ENCODE measurements at regions not wholly inside any gene's neighbourhood (a gene's known extent, or its start where the extent isn't known, plus 50 kb on each side); places are given as distances from the start of the nearest gene placed in this dataset.

DNA sequence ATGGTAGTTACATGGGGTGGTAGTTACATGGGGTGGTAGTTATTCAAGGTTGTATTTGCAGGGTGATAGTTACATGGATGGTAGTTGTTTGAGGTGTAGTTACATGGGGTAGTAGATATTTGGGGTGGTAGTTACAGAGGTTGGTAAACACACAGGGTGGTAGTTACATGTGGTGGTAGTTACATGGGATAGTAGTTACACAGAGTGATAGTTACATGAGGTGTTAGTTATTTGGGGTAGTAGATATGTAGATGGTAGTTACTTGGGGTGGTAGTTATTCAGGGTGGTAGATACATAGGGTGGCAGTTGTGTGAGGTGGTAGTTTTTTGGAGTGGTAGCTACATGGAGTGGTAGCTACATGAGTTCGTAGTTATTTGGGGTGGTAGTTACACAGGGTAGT, 221.3 kb upstream of the CST7 start:
- no peaks in the 10 kb centered on the region for H4K20me1 ChIP-seq (ENCODE audit: insufficient read depth)
- no peaks in the 10 kb centered on the region for H3K27me3 ChIP-seq (ENCODE audit: insufficient read depth, low read depth)
- H3K4me1 ChIP-seq (ENCODE audit: low read depth, poor library complexity, severe bottlenecking): no peaks in the 10 kb centered on the region
- H3K27ac ChIP-seq: no peak overlapping the region
- no peaks in the 10 kb centered on the region for H3K79me2 ChIP-seq (ENCODE audit: insufficient read depth, low read depth)
- no peak overlapping the region for H3K4me2 ChIP-seq
- no peak overlapping the region for H3K9ac ChIP-seq
- no peak overlapping the region for H2AFZ ChIP-seq (ENCODE audit: low read depth)
- H3K36me3 ChIP-seq (ENCODE audit: insufficient read depth): no peaks in the 10 kb centered on the region
- TF ChIP-seq, protein P1, sequence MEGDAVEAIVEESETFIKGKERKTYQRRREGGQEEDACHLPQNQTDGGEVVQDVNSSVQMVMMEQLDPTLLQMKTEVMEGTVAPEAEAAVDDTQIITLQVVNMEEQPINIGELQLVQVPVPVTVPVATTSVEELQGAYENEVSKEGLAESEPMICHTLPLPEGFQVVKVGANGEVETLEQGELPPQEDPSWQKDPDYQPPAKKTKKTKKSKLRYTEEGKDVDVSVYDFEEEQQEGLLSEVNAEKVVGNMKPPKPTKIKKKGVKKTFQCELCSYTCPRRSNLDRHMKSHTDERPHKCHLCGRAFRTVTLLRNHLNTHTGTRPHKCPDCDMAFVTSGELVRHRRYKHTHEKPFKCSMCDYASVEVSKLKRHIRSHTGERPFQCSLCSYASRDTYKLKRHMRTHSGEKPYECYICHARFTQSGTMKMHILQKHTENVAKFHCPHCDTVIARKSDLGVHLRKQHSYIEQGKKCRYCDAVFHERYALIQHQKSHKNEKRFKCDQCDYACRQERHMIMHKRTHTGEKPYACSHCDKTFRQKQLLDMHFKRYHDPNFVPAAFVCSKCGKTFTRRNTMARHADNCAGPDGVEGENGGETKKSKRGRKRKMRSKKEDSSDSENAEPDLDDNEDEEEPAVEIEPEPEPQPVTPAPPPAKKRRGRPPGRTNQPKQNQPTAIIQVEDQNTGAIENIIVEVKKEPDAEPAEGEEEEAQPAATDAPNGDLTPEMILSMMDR (conservative IDR thresholded peaks at IDR 0.05; ENCODE audit: low read depth, low read length): no peak
- H3K4me3 ChIP-seq (IDR thresholded peaks at IDR 0.05; ENCODE audit: insufficient read depth, low read depth, low read length): no peak overlapping the region

DNA sequence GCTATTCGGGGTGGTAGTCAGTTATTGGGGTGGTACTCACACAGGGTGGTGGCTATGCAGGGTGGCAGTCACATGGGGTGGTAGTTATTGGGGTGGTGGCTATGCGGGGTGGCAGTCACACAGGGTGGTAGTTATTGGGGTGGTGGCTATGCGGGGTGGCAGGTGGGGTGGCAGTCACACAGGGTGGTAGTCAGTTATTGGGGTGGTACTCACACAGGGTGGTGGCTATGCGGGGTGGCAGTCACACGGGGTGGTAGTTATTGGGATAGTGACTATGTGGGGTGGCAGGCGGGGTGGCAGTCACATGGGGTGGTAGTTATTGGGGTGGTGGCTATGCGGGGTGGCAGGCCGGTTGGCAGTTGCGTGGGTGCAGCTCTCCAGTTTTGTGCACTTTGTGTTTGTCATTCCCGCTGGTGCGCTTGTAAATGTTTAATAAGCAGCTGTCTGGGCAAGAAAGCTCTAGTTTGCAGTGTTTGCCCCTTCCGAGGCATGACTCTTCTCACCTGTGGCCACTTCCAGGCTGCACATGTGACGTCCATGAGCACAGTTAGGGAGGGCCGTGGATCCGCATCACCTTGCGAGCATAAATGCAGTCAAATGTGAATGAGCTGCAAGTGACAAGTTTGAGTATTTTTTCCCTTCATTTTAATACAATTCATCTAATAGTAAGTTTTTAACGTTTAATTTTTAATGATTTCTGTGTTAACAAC, 219.0 kb upstream of the CST7 start:
- H3K27ac ChIP-seq: no peak overlapping the region
- no peak overlapping the region for H3K4me3 ChIP-seq (IDR thresholded peaks at IDR 0.05; ENCODE audit: insufficient read depth, low read depth, low read length)
- H3K4me2 ChIP-seq: no peak overlapping the region
- no peak overlapping the region for H3K9ac ChIP-seq
- H3K27me3 ChIP-seq (ENCODE audit: insufficient read depth, low read depth): no peaks in the 10 kb centered on the region
- H3K36me3 ChIP-seq (ENCODE audit: insufficient read depth): no peaks in the 10 kb centered on the region
- no peak overlapping the region for H2AFZ ChIP-seq (ENCODE audit: low read depth)
- TF ChIP-seq, protein P1 (conservative IDR thresholded peaks at IDR 0.05; ENCODE audit: low read depth, low read length): no peak
- no peaks in the 10 kb centered on the region for H3K4me1 ChIP-seq (ENCODE audit: low read depth, poor library complexity, severe bottlenecking)
- no peaks in the 10 kb centered on the region for H4K20me1 ChIP-seq (ENCODE audit: insufficient read depth)
- no peaks in the 10 kb centered on the region for H3K79me2 ChIP-seq (ENCODE audit: insufficient read depth, low read depth)

DNA sequence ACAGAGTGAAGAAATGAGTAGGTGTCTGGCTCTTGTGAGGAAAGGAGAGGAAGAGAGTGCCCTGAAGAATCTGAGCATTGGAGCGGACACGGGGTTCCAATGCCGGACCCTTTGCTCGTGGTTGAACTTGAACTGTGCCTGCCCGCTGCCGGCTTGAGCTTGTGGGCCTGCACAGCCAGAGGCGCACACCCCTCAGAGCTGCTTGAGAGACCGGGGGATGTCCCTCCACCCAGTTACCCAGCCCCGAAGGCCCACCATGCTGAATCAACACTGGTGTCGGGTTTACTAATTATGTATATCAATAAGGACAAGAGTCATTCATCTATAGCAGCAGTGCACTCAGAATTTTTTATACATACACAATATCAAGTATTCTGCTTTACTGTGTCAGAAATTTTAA, 218.3 kb upstream of the CST7 start:
- H3K4me3 ChIP-seq (IDR thresholded peaks at IDR 0.05; ENCODE audit: insufficient read depth, low read depth, low read length): no peak overlapping the region
- TF ChIP-seq, protein P1 (conservative IDR thresholded peaks at IDR 0.05; ENCODE audit: low read depth, low read length): no peak
- H3K4me2 ChIP-seq: no peak overlapping the region
- no peaks in the 10 kb centered on the region for H3K27me3 ChIP-seq (ENCODE audit: insufficient read depth, low read depth)
- no peak overlapping the region for H3K9ac ChIP-seq
- H3K79me2 ChIP-seq (ENCODE audit: insufficient read depth, low read depth): no peaks in the 10 kb centered on the region
- no peak overlapping the region for H2AFZ ChIP-seq (ENCODE audit: low read depth)
- H4K20me1 ChIP-seq (ENCODE audit: insufficient read depth): no peaks in the 10 kb centered on the region
- H3K36me3 ChIP-seq (ENCODE audit: insufficient read depth): no peaks in the 10 kb centered on the region
- no peaks in the 10 kb centered on the region for H3K4me1 ChIP-seq (ENCODE audit: low read depth, poor library complexity, severe bottlenecking)
- no peak overlapping the region for H3K27ac ChIP-seq

DNA sequence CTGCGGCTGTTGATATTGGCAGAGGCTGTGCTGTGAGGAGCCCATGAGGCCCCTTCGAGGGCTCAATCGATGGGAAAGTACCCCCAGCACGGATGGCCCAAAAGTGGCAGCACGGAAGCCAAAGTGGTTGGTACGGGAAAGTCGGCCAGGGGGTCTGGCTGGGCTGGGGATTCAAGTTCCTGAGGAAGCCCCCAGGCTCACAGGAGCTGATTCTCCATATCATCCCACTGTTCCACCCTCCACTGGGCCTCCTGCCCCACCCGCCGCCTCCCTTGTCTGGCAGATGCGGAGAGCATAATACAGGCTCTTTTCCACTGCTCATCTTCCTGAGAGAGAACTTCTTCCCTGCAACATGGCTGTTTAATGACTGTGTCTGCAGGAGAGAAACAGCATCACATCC, 217.8 kb upstream of the CST7 start:
- no peaks in the 10 kb centered on the region for H3K36me3 ChIP-seq (ENCODE audit: insufficient read depth)
- H3K27ac ChIP-seq: no peak overlapping the region
- no peak overlapping the region for H3K4me2 ChIP-seq
- no peaks in the 10 kb centered on the region for H4K20me1 ChIP-seq (ENCODE audit: insufficient read depth)
- no peak overlapping the region for H3K9ac ChIP-seq
- TF ChIP-seq, protein P1 (conservative IDR thresholded peaks at IDR 0.05; ENCODE audit: low read depth, low read length): no peak
- no peaks in the 10 kb centered on the region for H3K27me3 ChIP-seq (ENCODE audit: insufficient read depth, low read depth)
- H3K4me3 ChIP-seq (IDR thresholded peaks at IDR 0.05; ENCODE audit: insufficient read depth, low read depth, low read length): no peak overlapping the region
- H2AFZ ChIP-seq (ENCODE audit: low read depth): no peak overlapping the region
- H3K4me1 ChIP-seq (ENCODE audit: low read depth, poor library complexity, severe bottlenecking): no peaks in the 10 kb centered on the region
- H3K79me2 ChIP-seq (ENCODE audit: insufficient read depth, low read depth): no peaks in the 10 kb centered on the region
